Mesothelial cell of epicardium (in vitro differentiated cells): ENCODE measurements at regions not wholly inside any gene's neighbourhood (a gene's known extent, or its start where the extent isn't known, plus 50 kb on each side); places are given as distances from the start of the nearest gene placed in this dataset.
A peak's percentile ranks its signal among the peaks of the same experiment; 100 is the strongest.

Experiments
- DNase-seq, 2 experiments: peaks; one replicate each; pipeline ENCODE4 v3.0.0; 2021; ENCODE audit warnings: low spot score in 2 of 2; ENCODE audit not compliant: unreplicated experiment in 2 of 2
- H3K27ac Mint-ChIP-seq: 2 replicates; pipeline ENCODE4 v1.8.0; 2021; ENCODE audit warnings: mixed read lengths
- H3K27me3 Mint-ChIP-seq: 2 replicates; pipeline ENCODE4 v1.8.0; 2021; ENCODE audit warnings: low read depth, mixed read lengths
- H3K36me3 Mint-ChIP-seq: 2 replicates; pipeline ENCODE4 v1.8.0; 2021; ENCODE audit warnings: mixed read lengths
- H3K4me1 Mint-ChIP-seq: 2 replicates; pipeline ENCODE4 v1.8.0; 2021; ENCODE audit warnings: mixed read lengths
- H3K4me3 Mint-ChIP-seq: 2 replicates; pipeline ENCODE4 v1.8.0; 2021; ENCODE audit warnings: mild to moderate bottlenecking, moderate library complexity, mixed read lengths
- H3K9me3 Mint-ChIP-seq: 2 replicates; pipeline ENCODE4 v1.8.0; 2021; ENCODE audit warnings: mixed read lengths
- CTCF ChIP-seq: fragments of 200-600 bp; sonication (generic); IDR thresholded peaks from one replicate; pipeline ENCODE4 v1.5.0; 2021; ENCODE audit warnings: antibody characterized with exemption; ENCODE audit not compliant: unreplicated experiment

- Mint-ChIP-seq H3K27me3 (no peaks in the 10 kb centered on the region), H3K4me1 (peaks cover 2% of the 10 kb centered on the region), H3K4me3 (no peak overlapping the region), H3K36me3 (no peaks in the 10 kb centered on the region), H3K27ac (no peak overlapping the region), H3K9me3 (peaks cover 13% of the 10 kb centered on the region)
- TF ChIP-seq CTCF = no peak
- no peak for DNase-seq
Measured at GRCh38 chr4:187827631-187828030, 167.9 kb upstream of the ZFP42 start.

GRCh38 chr4:187839765-187840164, 155.8 kb upstream of the ZFP42 start:
- Mint-ChIP-seq H3K9me3 (peaks cover 20% of the 10 kb centered on the region), H3K27ac (no peak overlapping the region), H3K27me3 (peaks cover 7% of the 10 kb centered on the region), H3K4me1 (peaks cover 5% of the 10 kb centered on the region), H3K36me3 (no peaks in the 10 kb centered on the region), H3K4me3 (no peak overlapping the region)
- TF ChIP-seq CTCF = no peak
- DNase-seq = no peak

GRCh38 chr4:187840814-187841213, 154.8 kb upstream of the ZFP42 start:
- Mint-ChIP-seq H3K9me3 (peaks cover 28% of the 10 kb centered on the region), H3K4me1 (no peaks in the 10 kb centered on the region), H3K36me3 (no peaks in the 10 kb centered on the region), H3K27ac (no peak overlapping the region), H3K4me3 (no peak overlapping the region), H3K27me3 (peaks cover 7% of the 10 kb centered on the region)
- DNase-seq = no peak
- TF ChIP-seq CTCF = no peak

GRCh38 chr4:187849556-187850225, 145.9 kb upstream of the ZFP42 start:
- Mint-ChIP-seq H3K9me3 (peaks cover 16% of the 10 kb centered on the region), H3K36me3 (no peaks in the 10 kb centered on the region), H3K4me3 (no peak overlapping the region), H3K27ac (peak overlapping the region; percentile 47), H3K27me3 (no peaks in the 10 kb centered on the region), H3K4me1 (no peaks in the 10 kb centered on the region)
- TF ChIP-seq CTCF = no peak
- no peak for DNase-seq

- Mint-ChIP-seq H3K4me1 (no peaks in the 10 kb centered on the region), H3K4me3 (no peak overlapping the region), H3K27ac (no peak overlapping the region), H3K36me3 (peaks cover 1% of the 10 kb centered on the region), H3K9me3 (peaks cover 13% of the 10 kb centered on the region), H3K27me3 (no peaks in the 10 kb centered on the region)
- TF ChIP-seq CTCF = no peak
- DNase-seq = no peak
Measured at GRCh38 chr4:187865914-187866313, 129.7 kb upstream of the ZFP42 start.

- DNase-seq = no peak
- H3K36me3 Mint-ChIP-seq = no peaks in the 10 kb centered on the region
- H3K27me3 Mint-ChIP-seq = no peaks in the 10 kb centered on the region
- TF ChIP-seq CTCF = no peak
- peaks cover 10% of the 10 kb centered on the region for H3K4me1 Mint-ChIP-seq
- H3K27ac Mint-ChIP-seq = no peak overlapping the region
- peaks cover 8% of the 10 kb centered on the region for H3K9me3 Mint-ChIP-seq
- H3K4me3 Mint-ChIP-seq = no peak overlapping the region
Measured at GRCh38 chr4:187883049-187883448, 112.5 kb upstream of the ZFP42 start.
